ENCODE measurements at regions not wholly inside any gene's neighbourhood (a gene's known extent, or its start where the extent isn't known, plus 50 kb on each side); places are given as distances from the start of the nearest gene placed in this dataset.

- no peak for DNase-seq
Measured at GRCh38 chr3:144142151-144142840, 170.7 kb downstream of the DIPK2A start.

- no peak for DNase-seq
Measured at GRCh38 chr3:144148356-144148755, 176.7 kb downstream of the DIPK2A start.

GRCh38 chr3:144151983-144152382, 180.4 kb downstream of the DIPK2A start:
- no peak for DNase-seq

- DNase-seq: no peak
Measured at GRCh38 chr3:144160627-144161026, 189.0 kb downstream of the DIPK2A start.

GRCh38 chr3:144162042-144162441, 190.4 kb downstream of the DIPK2A start:
- DNase-seq: peak in 1 of 2 experiments; percentile 26

GRCh38 chr3:144164352-144164751, 192.7 kb downstream of the DIPK2A start:
- no peak for DNase-seq

- DNase-seq: no peak
Measured at GRCh38 chr3:144165482-144165881, 193.9 kb downstream of the DIPK2A start.

GRCh38 chr3:144167634-144168033, 196.0 kb downstream of the DIPK2A start:
- DNase-seq: no peak

GRCh38 chr3:144173491-144173890, 201.9 kb downstream of the DIPK2A start:
- DNase-seq: no peak

- no peak for DNase-seq
Measured at GRCh38 chr3:144175644-144176425, 204.2 kb downstream of the DIPK2A start.

GRCh38 chr3:144177649-144178048, 206.0 kb downstream of the DIPK2A start:
- DNase-seq: no peak

- no peak for DNase-seq
Measured at GRCh38 chr3:144178607-144179006, 207.0 kb downstream of the DIPK2A start.

GRCh38 chr3:144181062-144181461, 209.4 kb downstream of the DIPK2A start:
- DNase-seq: no peak

GRCh38 chr3:144182501-144182900, 210.9 kb downstream of the DIPK2A start:
- DNase-seq: no peak

- no peak for DNase-seq
Measured at GRCh38 chr3:144185276-144185675, 213.7 kb downstream of the DIPK2A start.

- no peak for DNase-seq
Measured at GRCh38 chr3:144187531-144188210, 216.0 kb downstream of the DIPK2A start.

- no peak for DNase-seq
Measured at GRCh38 chr3:144189044-144189443, 217.4 kb downstream of the DIPK2A start.

GRCh38 chr3:144197116-144197515, 225.5 kb downstream of the DIPK2A start:
- DNase-seq: no peak

GRCh38 chr3:144197582-144197981, 226.0 kb downstream of the DIPK2A start:
- DNase-seq: no peak

- no peak for DNase-seq
Measured at GRCh38 chr3:144200004-144200403, 228.4 kb downstream of the DIPK2A start.

- DNase-seq: no peak
Measured at GRCh38 chr3:144200466-144200865, 228.8 kb downstream of the DIPK2A start.

- DNase-seq: peak; percentile 3 to 16
Measured at GRCh38 chr3:144221761-144222160, 250.1 kb downstream of the DIPK2A start.

- DNase-seq: no peak
Measured at GRCh38 chr3:144229330-144229729, 257.7 kb downstream of the DIPK2A start.

GRCh38 chr3:144229953-144230352, 258.3 kb downstream of the DIPK2A start:
- DNase-seq: no peak

Data from SHP77 (cell line).